Vagina (tissue), 2 donors: ENCODE measurements at regions not wholly inside any gene's neighbourhood (a gene's known extent, or its start where the extent isn't known, plus 50 kb on each side); places are given as distances from the start of the nearest gene placed in this dataset.

Source experiments
- DNase-seq, 2 donors: peaks; one replicate each; pipeline ENCODE4 v3.0.0-alpha.2; 2017; ENCODE audit errors: extremely low spot score in 2 of 2
- H3K27ac ChIP-seq: fragments of 200-600 bp; sonication (generic); one replicate; pipeline ENCODE4 v1.5.1; 2019
- H3K27me3 ChIP-seq: fragments of 200-600 bp; sonication (generic); one replicate; pipeline ENCODE4 v1.5.1; 2019
- H3K36me3 ChIP-seq, 2 donors: fragments of 200-600 bp; sonication (generic); one replicate each; pipeline ENCODE4 v1.5.1; 2017 to 2019
- H3K4me1 ChIP-seq: fragments of 200-600 bp; sonication (generic); one replicate; pipeline ENCODE4 v1.5.1; 2019
- H3K4me3 ChIP-seq, 2 donors: fragments of 200-600 bp; sonication (generic); 1 replicate in 1 of 2; 2 replicates in 1 of 2; pipeline ENCODE4 v1.5.1; 2016 to 2019
- H3K9me3 ChIP-seq: fragments of 200-600 bp; sonication (generic); one replicate; pipeline ENCODE4 v1.5.1; 2019
- POLR2A ChIP-seq, 2 donors: fragments of 450-650 bp; IDR thresholded peaks; one replicate each; pipeline ENCODE4 v1.6.1; 2017; ENCODE audit warnings: antibody characterized with exemption in 2 of 2, mild to moderate bottlenecking in 2 of 2, moderate library complexity in 2 of 2
- POLR2AphosphoS5 ChIP-seq, 2 donors: sonication (generic); formaldehyde crosslinking; IDR thresholded peaks; one replicate each; pipeline ENCODE4 v1.9.0; 2017; ENCODE audit warnings: antibody characterized with exemption in 2 of 2, mild to moderate bottlenecking in 2 of 2, low read depth in 1 of 2; ENCODE audit not compliant: insufficient read depth in 1 of 2
- intact Hi-C: fragments of 100-400 bp; cut with DNase I; formaldehyde crosslinking; loops from one replicate; pipeline ENCODE4 v1.15.1; 2023
- TF ChIP-seq, protein P1 (sequence below), 3 experiments: fragments of 450-650 bp in 2 of 3; fragments of 200-600 bp in 1 of 3; sonication (generic) in 1 of 3; IDR thresholded peaks; one replicate each; pipeline ENCODE4 v1.5.1; 2017 to 2019; ENCODE audit warnings: antibody characterized with exemption in 3 of 3, mild to moderate bottlenecking in 2 of 3, moderate library complexity in 2 of 3

DNA sequence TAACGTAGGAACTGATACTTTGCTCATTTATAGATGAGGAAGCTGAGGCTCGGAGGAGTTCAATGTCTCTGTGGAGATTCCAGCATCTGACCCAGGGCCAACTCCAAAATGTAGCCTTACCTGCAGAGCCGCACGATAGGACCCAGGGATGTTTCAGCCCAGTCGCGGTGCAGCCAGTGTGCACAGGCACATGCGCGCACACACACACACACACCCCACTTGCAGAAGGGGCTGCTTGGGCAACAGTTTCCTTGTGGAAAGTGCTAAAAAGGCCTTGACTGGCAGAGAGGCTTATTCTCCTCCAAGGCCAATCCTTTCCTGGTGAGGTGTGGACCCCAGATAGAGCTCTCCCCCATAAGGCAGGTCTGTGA lies 101.7 kb downstream of the ZFP36L2 start:
- Histone ChIP-seq H3K9me3 (no peaks in the 10 kb centered on the region), H3K27me3 (no peaks in the 10 kb centered on the region), H3K4me3 (no peak overlapping the region), H3K27ac (no peak overlapping the region), H3K36me3 (no peaks in the 10 kb centered on the region), H3K4me1 (peaks cover 45% of the 10 kb centered on the region)
- peak in 1 of 2 donors; percentile 82 for DNase-seq
- TF ChIP-seq, protein P1, sequence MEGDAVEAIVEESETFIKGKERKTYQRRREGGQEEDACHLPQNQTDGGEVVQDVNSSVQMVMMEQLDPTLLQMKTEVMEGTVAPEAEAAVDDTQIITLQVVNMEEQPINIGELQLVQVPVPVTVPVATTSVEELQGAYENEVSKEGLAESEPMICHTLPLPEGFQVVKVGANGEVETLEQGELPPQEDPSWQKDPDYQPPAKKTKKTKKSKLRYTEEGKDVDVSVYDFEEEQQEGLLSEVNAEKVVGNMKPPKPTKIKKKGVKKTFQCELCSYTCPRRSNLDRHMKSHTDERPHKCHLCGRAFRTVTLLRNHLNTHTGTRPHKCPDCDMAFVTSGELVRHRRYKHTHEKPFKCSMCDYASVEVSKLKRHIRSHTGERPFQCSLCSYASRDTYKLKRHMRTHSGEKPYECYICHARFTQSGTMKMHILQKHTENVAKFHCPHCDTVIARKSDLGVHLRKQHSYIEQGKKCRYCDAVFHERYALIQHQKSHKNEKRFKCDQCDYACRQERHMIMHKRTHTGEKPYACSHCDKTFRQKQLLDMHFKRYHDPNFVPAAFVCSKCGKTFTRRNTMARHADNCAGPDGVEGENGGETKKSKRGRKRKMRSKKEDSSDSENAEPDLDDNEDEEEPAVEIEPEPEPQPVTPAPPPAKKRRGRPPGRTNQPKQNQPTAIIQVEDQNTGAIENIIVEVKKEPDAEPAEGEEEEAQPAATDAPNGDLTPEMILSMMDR (IDR thresholded peaks at IDR 0.05): no peak
- TF ChIP-seq POLR2AphosphoS5 (IDR thresholded peaks at IDR 0.05; ENCODE audit: insufficient read depth in 1 of 2, low read depth in 1 of 2): no peak
- intact Hi-C loops: no loop called here

DNA sequence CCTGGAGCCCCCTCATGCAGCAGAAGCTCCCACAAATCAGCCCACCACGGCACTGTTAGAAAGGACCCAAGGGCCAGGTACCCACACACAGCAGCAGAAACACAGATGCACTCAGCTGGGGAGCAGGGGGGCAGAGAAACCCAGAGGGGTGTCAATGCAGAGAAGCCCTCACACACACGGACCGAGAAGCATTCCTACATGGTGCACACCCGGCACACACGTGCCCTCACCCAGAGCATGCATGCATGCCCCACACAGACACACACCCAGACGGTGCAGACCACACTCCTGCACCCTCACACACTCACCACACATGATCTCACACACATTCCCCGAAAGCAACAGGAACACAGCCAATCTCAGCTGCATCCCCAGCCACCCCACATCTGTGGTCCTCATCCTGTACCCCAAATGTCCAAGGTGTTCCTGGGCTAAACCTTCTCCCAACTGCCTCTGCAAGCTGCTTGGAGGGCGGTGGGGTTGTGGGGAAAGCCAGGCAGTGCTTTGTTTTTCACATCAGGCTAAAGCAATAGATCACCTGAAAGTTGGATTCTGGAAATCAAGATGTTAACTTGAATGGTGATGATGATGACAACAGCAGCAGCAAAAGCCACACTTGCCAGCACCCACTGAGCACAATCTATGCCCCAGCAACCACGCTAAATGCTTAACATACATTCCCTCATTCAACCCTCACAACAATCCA lies 102.3 kb downstream of the ZFP36L2 start:
- peak in 1 of 2 donors; percentile 86 for DNase-seq
- Histone ChIP-seq H3K4me1 (peaks cover 40% of the 10 kb centered on the region), H3K4me3 (no peak overlapping the region), H3K36me3 (no peaks in the 10 kb centered on the region), H3K9me3 (no peaks in the 10 kb centered on the region), H3K27ac (no peak overlapping the region), H3K27me3 (no peaks in the 10 kb centered on the region)
- intact Hi-C loops: no loop called here
- TF ChIP-seq, protein P1 (IDR thresholded peaks at IDR 0.05): no peak
- TF ChIP-seq POLR2A (IDR thresholded peaks at IDR 0.05) (no peak), POLR2AphosphoS5 (IDR thresholded peaks at IDR 0.05; ENCODE audit: insufficient read depth in 1 of 2, low read depth in 1 of 2) (no peak)

DNA sequence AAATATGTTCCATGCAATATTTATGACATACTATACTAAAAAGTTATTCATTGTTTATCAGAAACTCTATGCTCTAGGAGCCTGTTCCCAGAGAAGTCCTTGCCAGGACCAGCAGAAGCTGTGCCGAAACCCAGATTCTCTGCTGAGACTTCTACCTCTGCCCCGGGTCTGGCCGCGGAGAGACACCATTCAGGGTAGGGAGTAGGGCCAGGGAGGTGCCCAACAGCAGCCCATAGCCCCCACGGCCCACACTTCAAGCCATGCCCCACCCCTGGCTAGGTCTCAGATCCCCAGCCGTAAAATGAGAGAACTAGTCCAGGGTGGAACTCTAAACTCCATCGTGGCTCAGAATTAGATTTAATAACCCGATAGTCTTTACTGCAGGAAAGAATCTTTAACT lies 102.9 kb downstream of the ZFP36L2 start:
- no peak overlapping the region for H3K27ac ChIP-seq
- intact Hi-C loops: no loop called here
- TF ChIP-seq, protein P1 (IDR thresholded peaks at IDR 0.05): no peak

DNA sequence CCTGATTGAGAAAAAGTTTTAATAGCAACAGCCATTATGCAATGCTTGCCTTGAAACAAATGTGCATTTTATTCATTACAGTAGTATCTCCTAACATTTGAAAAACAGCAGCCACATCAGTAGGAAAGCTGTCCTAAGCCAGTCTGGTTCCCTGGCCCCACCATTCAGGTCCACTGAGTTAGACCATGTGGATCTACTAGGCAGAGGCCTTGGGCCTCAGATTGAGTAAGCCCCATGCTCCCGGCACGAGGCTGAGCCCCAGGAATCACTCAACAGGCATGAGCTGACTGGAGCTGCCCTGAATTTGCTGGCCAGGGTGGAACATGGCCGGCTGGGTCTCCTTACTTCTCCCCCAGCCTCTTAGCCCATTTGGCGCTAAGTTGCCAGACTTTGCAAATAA lies 103.4 kb downstream of the ZFP36L2 start:
- Histone ChIP-seq H3K27me3 (no peaks in the 10 kb centered on the region), H3K27ac (no peak overlapping the region), H3K4me3 (no peak overlapping the region), H3K4me1 (peaks cover 32% of the 10 kb centered on the region), H3K9me3 (no peaks in the 10 kb centered on the region), H3K36me3 (no peaks in the 10 kb centered on the region)
- TF ChIP-seq POLR2A (IDR thresholded peaks at IDR 0.05): no peak
- TF ChIP-seq, protein P1 (IDR thresholded peaks at IDR 0.05): no peak
- peak in 1 of 2 donors; percentile 52 for TF ChIP-seq POLR2AphosphoS5 (IDR thresholded peaks at IDR 0.05; ENCODE audit: insufficient read depth in 1 of 2, low read depth in 1 of 2)
- intact Hi-C loops: no loop called here
- peak in 1 of 2 donors; percentile 87 for DNase-seq

More for the DNA sequence above, 102.9 kb downstream of the ZFP36L2 start:
- Histone ChIP-seq H3K4me1 (peaks cover 33% of the 10 kb centered on the region), H3K4me3 (no peak overlapping the region), H3K27me3 (no peaks in the 10 kb centered on the region), H3K9me3 (no peaks in the 10 kb centered on the region), H3K36me3 (no peaks in the 10 kb centered on the region)
- DNase-seq: no peak

DNA sequence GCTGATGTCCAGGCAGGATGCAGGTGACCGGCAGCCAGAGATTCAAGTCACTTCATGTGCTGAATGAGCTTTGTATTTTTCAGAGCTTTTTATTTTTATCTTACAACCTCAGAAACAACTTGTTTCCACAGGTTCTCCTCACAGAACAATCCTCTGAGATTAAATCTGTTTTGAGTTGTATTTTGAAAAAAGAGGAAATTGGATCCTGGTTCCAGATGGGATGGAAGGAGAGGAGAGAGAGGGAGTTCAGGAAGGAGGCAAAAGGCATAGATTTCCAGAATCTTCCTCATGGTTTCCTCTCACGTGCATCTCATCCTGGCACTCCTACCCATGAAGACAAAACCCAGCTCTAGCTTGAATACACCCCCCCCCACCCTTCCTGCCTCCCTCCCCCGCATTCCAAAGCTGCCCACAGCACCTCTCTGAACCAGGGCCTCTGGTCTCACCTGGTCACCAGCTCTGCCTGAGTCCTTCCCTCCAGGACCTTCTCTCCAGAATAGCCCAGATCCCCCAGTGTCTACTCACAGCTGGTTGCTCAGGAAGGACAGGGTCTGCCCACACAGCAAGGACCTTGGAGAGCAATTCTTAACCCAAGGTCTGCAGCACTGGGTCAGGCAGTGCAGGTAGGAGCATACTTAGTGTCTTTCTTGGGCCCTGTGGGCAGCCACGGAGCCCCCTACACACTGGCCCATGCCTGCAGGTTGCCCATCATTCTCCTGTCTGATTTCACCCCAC lies 104.7 kb downstream of the ZFP36L2 start:
- no peaks in the 10 kb centered on the region for H3K27me3 ChIP-seq
- H3K27ac ChIP-seq: peak overlapping the region; percentile 25
- no peak overlapping the region for H3K4me3 ChIP-seq
- H3K4me1 ChIP-seq: peaks cover 39% of the 10 kb centered on the region
- H3K36me3 ChIP-seq: no peaks in the 10 kb centered on the region
- no peaks in the 10 kb centered on the region for H3K9me3 ChIP-seq
- TF ChIP-seq POLR2AphosphoS5 (IDR thresholded peaks at IDR 0.05; ENCODE audit: insufficient read depth in 1 of 2, low read depth in 1 of 2): no peak
- TF ChIP-seq, protein P1 (IDR thresholded peaks at IDR 0.05): no peak
- intact Hi-C loops: no loop called here
- no peak for DNase-seq
